Breast epithelium (tissue), 3 donors: ENCODE measurements at regions not wholly inside any gene's neighbourhood (a gene's known extent, or its start where the extent isn't known, plus 50 kb on each side); places are given as distances from the start of the nearest gene placed in this dataset.

Experiments used
- POLR2A ChIP-seq: fragments of 450-650 bp; IDR thresholded peaks from one replicate; pipeline ENCODE4 v1.6.1; 2016; ENCODE audit warnings: antibody characterized with exemption, mild to moderate bottlenecking, moderate library complexity
- TF ChIP-seq, protein P1 (sequence below), 3 donors: fragments of 450-650 bp; IDR thresholded peaks; one replicate each; pipeline ENCODE4 v1.5.1; 2016 to 2017; ENCODE audit warnings: antibody characterized with exemption in 3 of 3, mild to moderate bottlenecking in 3 of 3, moderate library complexity in 3 of 3

DNA sequence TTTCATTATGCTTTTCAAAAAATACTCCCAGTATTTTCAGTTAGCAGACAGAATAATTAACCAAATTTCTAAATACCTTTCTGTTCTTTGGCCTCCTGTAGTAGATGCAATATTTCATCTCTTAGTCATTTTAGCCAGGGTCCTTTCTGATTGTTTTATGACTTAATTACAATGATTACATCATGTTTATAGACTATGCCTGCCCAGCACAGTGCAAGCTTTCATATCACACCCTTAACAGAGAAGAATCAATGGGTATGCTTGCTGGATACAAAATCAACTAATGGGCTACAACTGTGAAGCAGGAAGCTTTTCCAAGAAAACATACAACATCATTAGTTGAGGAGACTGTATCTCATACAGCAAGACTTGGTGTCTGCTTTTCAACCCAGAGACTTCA lies 119.8 kb upstream of the NRSN1 start:
- TF ChIP-seq, protein P1, sequence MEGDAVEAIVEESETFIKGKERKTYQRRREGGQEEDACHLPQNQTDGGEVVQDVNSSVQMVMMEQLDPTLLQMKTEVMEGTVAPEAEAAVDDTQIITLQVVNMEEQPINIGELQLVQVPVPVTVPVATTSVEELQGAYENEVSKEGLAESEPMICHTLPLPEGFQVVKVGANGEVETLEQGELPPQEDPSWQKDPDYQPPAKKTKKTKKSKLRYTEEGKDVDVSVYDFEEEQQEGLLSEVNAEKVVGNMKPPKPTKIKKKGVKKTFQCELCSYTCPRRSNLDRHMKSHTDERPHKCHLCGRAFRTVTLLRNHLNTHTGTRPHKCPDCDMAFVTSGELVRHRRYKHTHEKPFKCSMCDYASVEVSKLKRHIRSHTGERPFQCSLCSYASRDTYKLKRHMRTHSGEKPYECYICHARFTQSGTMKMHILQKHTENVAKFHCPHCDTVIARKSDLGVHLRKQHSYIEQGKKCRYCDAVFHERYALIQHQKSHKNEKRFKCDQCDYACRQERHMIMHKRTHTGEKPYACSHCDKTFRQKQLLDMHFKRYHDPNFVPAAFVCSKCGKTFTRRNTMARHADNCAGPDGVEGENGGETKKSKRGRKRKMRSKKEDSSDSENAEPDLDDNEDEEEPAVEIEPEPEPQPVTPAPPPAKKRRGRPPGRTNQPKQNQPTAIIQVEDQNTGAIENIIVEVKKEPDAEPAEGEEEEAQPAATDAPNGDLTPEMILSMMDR (IDR thresholded peaks at IDR 0.05), result no peak
- TF ChIP-seq POLR2A, result no peak
